Stimulated activated CD8-positive, alpha-beta memory T cell treated with anti-CD3 and anti-CD28 coated beads, Interleukin-7, amount 100 ng/mL, for 48 hours (primary cell): ENCODE measurements at regions not wholly inside any gene's neighbourhood (a gene's known extent, or its start where the extent isn't known, plus 50 kb on each side); places are given as distances from the start of the nearest gene placed in this dataset.

Experiments
- DNase-seq, 2 donors: peaks; one replicate each; pipeline ENCODE4 v3.0.0-alpha.2; 2020; ENCODE audit warnings: low read depth in 1 of 2; ENCODE audit errors: extremely low read depth in 1 of 2

DNA sequence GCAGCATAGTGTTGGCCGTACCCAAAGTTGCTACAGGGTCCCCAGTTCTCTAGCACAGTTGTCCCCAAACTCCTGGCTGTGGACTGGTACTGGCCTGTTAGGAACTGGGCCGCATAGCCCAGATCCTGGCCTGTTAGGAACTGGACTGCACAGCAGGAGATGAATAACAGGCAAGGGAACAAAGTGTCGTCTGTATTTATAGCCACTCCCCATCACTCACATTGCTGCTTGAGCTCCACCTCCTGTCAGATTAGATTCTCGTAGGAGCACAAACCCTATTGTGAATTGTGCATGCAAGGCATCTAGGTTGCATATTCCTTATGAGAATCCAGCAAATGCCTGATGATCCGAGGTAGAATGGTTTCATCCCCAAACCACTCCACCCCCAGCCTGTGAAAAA, 604.0 kb upstream of the LMCD1 start:
- DNase-seq, result no peak

- no peak for DNase-seq
Measured at GRCh38 chr3:7913283-7913682, 588.3 kb upstream of the LMCD1 start.

DNA sequence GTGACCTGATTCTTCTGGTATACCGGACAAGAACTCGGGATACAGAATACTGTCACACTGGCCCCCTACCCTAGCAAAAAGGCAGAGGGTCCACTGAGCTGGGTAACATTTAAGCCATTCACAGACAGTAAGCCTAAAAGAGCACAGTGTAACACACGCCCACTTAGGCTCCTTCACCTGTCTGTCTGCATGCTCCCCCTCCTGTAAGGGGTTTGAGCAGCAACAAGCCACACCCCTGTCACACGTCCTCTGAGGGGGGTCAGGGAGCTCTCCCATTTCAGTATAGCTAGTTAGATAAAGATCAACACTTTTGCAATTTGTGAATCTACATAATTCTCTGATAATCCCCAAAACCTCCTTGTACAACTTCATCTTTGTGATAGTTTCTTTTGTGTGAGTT, 586.3 kb upstream of the LMCD1 start:
- no peak for DNase-seq

DNA sequence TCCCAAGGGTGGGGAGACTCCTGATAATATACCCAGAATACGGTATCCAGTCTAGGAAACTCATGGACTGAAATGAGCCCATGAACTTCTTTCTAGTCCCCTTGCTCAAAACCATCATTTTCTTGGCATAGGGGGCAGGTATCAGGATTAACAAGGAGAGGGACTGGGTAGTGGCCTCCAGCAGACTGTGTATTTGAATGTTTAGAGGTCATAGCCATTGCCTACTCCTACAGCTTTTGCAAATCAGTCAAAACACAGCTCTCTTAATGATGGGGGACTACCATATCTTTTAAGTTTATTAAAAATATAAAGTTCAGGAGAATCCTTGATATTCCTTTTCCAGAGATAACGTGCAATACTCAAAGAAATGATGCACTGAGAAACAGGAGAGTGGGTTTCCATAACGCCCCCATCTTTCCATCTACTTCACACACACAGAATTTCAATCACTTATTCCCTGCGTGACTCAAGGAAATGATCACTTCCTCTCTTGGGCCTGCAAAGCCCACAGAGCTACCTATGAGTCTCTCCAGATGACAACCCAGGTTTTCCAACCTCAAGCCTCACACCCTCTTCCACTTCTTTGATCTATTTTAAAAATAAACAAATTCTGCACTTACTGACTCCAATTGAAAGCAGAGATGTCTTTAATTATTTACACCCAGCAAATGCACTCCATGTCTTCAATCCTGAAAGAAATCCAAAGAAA, 584.0 kb upstream of the LMCD1 start:
- DNase-seq, result no peak

DNA sequence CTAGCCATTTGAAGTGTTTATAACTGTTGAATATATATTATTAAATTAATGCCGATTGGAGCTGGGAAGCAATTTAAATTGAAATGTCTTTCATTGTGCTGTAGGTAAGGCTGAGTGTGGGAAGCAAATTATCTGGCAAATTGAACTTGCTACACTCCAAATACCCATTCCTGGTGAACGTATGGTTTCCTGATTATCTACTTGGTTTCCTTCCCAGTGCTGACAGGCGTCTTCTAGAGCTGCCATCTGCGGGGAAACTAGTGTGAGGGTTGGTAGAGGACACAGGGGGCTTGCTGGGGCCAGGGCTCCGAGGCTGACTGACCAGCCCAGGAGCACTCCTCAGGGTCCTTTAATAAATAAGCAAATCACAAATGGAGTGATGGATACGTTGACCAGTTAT, 581.4 kb upstream of the LMCD1 start:
- DNase-seq, result no peak

GRCh38 chr3:7924228-7924627, 577.4 kb upstream of the LMCD1 start:
- DNase-seq, result no peak

GRCh38 chr3:7927015-7927414, 574.6 kb upstream of the LMCD1 start:
- no peak for DNase-seq

GRCh38 chr3:7927864-7928263, 573.8 kb upstream of the LMCD1 start:
- no peak for DNase-seq

GRCh38 chr3:7929319-7929889, 572.2 kb upstream of the LMCD1 start:
- no peak for DNase-seq

DNA sequence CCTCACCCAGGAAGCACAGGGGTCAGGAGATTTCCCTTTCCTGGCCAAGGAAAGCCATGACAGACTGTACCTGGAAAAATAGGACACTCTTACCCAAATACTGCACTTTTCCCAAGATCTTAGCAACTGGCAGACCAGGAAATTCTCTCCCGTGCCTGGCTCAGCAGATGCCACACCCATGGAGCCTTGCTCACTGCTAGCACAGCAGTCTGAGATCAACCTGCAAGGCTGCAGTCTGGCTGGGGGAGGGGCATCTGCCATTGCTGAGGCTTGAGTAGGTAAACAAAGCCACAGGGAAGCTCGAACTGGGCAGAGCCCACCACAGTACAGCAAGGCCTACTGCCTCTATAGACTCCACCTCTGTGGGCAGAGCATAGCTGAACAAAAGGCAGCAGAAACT, 567.3 kb upstream of the LMCD1 start:
- no peak for DNase-seq

DNA sequence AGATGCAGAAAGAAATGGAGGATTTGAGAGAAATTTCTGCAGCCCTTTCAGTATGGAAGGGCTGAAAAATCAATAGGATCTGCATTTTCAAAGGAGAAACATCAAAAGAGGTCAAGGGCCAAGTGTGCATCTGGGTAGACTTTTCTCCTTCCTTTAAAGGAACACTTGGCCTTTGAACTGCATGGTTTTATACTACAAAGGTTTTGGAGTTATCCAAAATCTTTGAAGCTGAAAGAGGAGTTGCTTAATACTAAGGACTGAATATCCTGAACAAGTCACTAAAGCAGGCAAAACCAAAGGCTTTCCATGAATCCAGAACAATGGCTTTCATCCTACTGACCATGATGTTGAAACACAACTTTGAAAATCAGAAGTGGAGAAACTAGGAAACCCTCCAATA, 553.7 kb upstream of the LMCD1 start:
- no peak for DNase-seq

DNA sequence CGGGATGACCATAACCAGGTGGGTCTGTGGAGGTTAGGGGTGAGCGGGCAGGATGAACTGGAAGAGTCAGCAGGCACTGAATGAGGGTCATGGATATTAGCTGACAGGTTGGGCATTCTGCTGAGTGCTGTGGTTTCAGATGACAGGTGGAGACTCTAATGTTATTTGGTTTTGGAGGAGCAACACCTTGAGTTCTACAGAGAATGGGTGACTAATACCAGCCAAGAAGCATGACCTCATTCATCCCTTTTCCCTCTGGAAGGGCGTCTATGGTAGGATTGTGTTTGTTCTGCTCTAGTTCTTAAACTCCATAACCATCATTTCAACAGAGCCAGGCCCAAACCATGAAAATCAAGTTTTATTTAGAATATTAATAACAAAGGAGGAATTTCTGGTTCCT, 550.7 kb upstream of the LMCD1 start:
- no peak for DNase-seq

DNA sequence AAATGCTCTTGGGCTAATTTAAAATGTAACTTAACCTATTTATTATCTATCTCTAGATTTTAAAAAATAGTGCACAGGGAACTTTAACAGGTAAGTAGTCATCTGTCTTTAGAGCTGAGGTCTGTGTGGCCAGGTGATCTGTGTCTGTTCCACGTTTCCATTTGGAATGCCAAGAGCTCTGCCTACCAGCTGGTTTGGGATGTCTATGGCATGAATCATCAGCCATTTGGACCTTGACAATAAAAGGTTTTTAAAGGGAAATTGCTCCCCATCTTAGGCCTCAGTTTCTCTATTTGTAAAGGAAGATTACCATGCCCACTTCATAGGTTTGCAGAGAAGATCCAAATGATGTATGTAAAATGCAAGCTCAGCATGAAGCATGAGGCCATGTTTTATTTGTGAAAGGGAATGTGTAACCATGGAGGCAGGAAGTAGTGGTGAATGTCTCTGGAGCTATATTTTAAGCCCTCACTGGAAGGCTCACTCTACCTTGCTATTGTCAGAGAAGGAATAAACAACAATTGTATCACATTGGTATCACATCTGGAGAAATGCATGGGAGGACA, 548.1 kb upstream of the LMCD1 start:
- no peak for DNase-seq

- no peak for DNase-seq
Measured at GRCh38 chr3:7957024-7957423, 544.6 kb upstream of the LMCD1 start.

GRCh38 chr3:7959094-7959493, 542.5 kb upstream of the LMCD1 start:
- no peak for DNase-seq

GRCh38 chr3:7960601-7961000, 541.0 kb upstream of the LMCD1 start:
- no peak for DNase-seq

GRCh38 chr3:7962301-7962700, 539.3 kb upstream of the LMCD1 start:
- no peak for DNase-seq

DNA sequence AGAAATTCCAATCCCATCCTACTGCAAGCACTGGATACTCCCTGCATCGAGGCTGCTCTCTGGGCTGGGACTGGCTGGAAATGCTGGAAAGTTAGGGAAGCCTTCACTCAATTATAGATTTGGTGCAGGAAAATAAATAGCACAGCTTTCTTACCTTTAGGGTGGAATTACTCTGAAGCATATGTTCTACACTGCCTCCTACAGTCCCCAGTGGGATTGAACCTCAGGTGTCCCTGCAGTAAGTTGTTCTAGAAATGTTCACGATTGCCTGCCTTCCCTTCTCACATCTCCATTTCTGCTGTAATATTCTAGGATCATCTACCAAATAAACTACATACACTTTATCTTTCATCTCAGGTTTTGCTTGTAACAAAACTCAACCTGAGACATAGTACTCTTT, 536.7 kb upstream of the LMCD1 start:
- DNase-seq, result no peak

GRCh38 chr3:7973006-7973405, 528.6 kb upstream of the LMCD1 start:
- DNase-seq, result no peak

GRCh38 chr3:7977245-7978086, 524.2 kb upstream of the LMCD1 start:
- DNase-seq, result no peak

- no peak for DNase-seq
Measured at GRCh38 chr3:7978087-7978422, 523.6 kb upstream of the LMCD1 start.

- no peak for DNase-seq
Measured at GRCh38 chr3:7982126-7982525, 519.5 kb upstream of the LMCD1 start.
